Neural progenitor cell (in vitro differentiated cells): ENCODE measurements at regions not wholly inside any gene's neighbourhood (a gene's known extent, or its start where the extent isn't known, plus 50 kb on each side); places are given as distances from the start of the nearest gene placed in this dataset.

Experiments
- DNase-seq: peaks from one replicate; pipeline ENCODE4 v3.0.0-alpha.2; 2016; ENCODE audit warnings: low spot score
- H2AFZ ChIP-seq: fragments of 200-600 bp; sonication (generic); replicated peaks from 2 replicates; pipeline ENCODE4 v1.6.1; 2016; ENCODE audit warnings: antibody characterized with exemption
- H3F3A ChIP-seq: fragments of 200-600 bp; sonication (generic); 2 replicates; pipeline ENCODE4 v1.6.1; 2016; ENCODE audit warnings: antibody characterized with exemption, low read depth
- H3K27ac ChIP-seq: fragments of 200-600 bp; sonication (generic); 2 replicates; pipeline ENCODE4 v1.5.1; 2016; ENCODE audit warnings: mild to moderate bottlenecking
- H3K27me3 ChIP-seq: fragments of 200-600 bp; sonication (generic); 2 replicates; pipeline ENCODE4 v1.6.1; 2016; ENCODE audit warnings: mild to moderate bottlenecking, moderate library complexity
- H3K36me3 ChIP-seq: fragments of 200-600 bp; sonication (generic); 2 replicates; pipeline ENCODE4 v1.5.1; 2016
- H3K4me1 ChIP-seq: fragments of 200-600 bp; sonication (generic); 2 replicates; pipeline ENCODE4 v1.6.1; 2016; ENCODE audit warnings: mixed run types
- H3K4me2 ChIP-seq: fragments of 200-600 bp; sonication (generic); 2 replicates; pipeline ENCODE4 v1.6.1; 2016
- H3K4me3 ChIP-seq: fragments of 200-600 bp; sonication (generic); 2 replicates; pipeline ENCODE4 v1.5.1; 2016
- H3K79me2 ChIP-seq: fragments of 200-600 bp; sonication (generic); 2 replicates; pipeline ENCODE4 v1.6.1; 2016; ENCODE audit warnings: low read depth
- H3K9ac ChIP-seq: fragments of 200-600 bp; sonication (generic); 2 replicates; pipeline ENCODE4 v1.6.1; 2016
- H3K9me3 ChIP-seq: fragments of 200-600 bp; sonication (generic); 2 replicates; pipeline ENCODE4 v1.5.1; 2016; ENCODE audit warnings: low read depth
- H4K20me1 ChIP-seq: fragments of 200-600 bp; sonication (generic); 2 replicates; pipeline ENCODE4 v1.6.1; 2016; ENCODE audit warnings: low read depth
- H3K27ac Mint-ChIP-seq: 3 replicates; pipeline ENCODE4 v1.8.0; 2021; ENCODE audit warnings: mixed read lengths
- H3K27me3 Mint-ChIP-seq: 2 replicates; pipeline ENCODE4 v1.8.0; 2022; ENCODE audit warnings: low read depth, mild to moderate bottlenecking, inconsistent platforms, moderate library complexity, mixed read lengths; ENCODE audit not compliant: insufficient read depth
- H3K36me3 Mint-ChIP-seq: 3 replicates; pipeline ENCODE4 v1.8.0; 2021; ENCODE audit warnings: mixed read lengths
- H3K4me1 Mint-ChIP-seq: 3 replicates; pipeline ENCODE4 v1.8.0; 2021; ENCODE audit warnings: mixed read lengths
- H3K4me3 Mint-ChIP-seq: 3 replicates; pipeline ENCODE4 v1.8.0; 2021; ENCODE audit warnings: mild to moderate bottlenecking, moderate library complexity, mixed read lengths
- H3K9me3 Mint-ChIP-seq: 3 replicates; pipeline ENCODE4 v1.8.0; 2020; ENCODE audit warnings: mixed read lengths
- CTCF ChIP-seq: fragments of 200-600 bp; sonication (generic); IDR thresholded peaks from 2 replicates; pipeline ENCODE4 v1.5.1; 2017; ENCODE audit warnings: antibody characterized with exemption, mild to moderate bottlenecking
- EZH2 ChIP-seq: fragments of 200-600 bp; sonication (generic); IDR thresholded peaks from 2 replicates; pipeline ENCODE4 v1.6.1; 2017; ENCODE audit warnings: antibody characterized with exemption, mild to moderate bottlenecking, moderate library complexity
- EZH2phosphoT487 ChIP-seq: fragments of 200-600 bp; sonication (generic); IDR thresholded peaks from 2 replicates; pipeline ENCODE4 v1.6.1; 2017; ENCODE audit warnings: antibody characterized with exemption

- no peaks in the 10 kb centered on the region for H3K4me1 Mint-ChIP-seq
- H3K9me3 Mint-ChIP-seq, result no peaks in the 10 kb centered on the region
- H3K27ac ChIP-seq, result no peak overlapping the region
- no peak overlapping the region for H3K4me3 Mint-ChIP-seq
- H3K27me3 Mint-ChIP-seq, result peaks cover 11% of the 10 kb centered on the region
- H3K4me1 ChIP-seq, result no peaks in the 10 kb centered on the region
- H3K36me3 ChIP-seq, result no peaks in the 10 kb centered on the region
- H3K9ac ChIP-seq, result no peak overlapping the region
- H3K9me3 ChIP-seq, result no peaks in the 10 kb centered on the region
- peaks cover 67% of the 10 kb centered on the region for H3K27me3 ChIP-seq
- no peaks in the 10 kb centered on the region for H4K20me1 ChIP-seq
- H3K27ac Mint-ChIP-seq, result no peak overlapping the region
- H3K36me3 Mint-ChIP-seq, result no peaks in the 10 kb centered on the region
- DNase-seq, result no peak
- H3K4me2 ChIP-seq, result no peak overlapping the region
- H3K79me2 ChIP-seq, result no peaks in the 10 kb centered on the region
- no peak overlapping the region for H3K4me3 ChIP-seq
- H2AFZ ChIP-seq, result no peak overlapping the region
- TF ChIP-seq EZH2 (no peak), EZH2phosphoT487 (no peak), CTCF (no peak)
- no peaks in the 10 kb centered on the region for H3F3A ChIP-seq
These were observed 359.2 kb downstream of the MTX2 start for GRCh38 chr2:176628438-176628837.

GRCh38 chr2:176633754-176634153, 364.5 kb downstream of the MTX2 start:
- TF ChIP-seq CTCF (no peak), EZH2phosphoT487 (no peak), EZH2 (no peak)
- H2AFZ ChIP-seq, result no peak overlapping the region
- Mint-ChIP-seq H3K4me3 (no peak overlapping the region), H3K36me3 (no peaks in the 10 kb centered on the region), H3K27me3 (peaks cover 19% of the 10 kb centered on the region), H3K9me3 (no peaks in the 10 kb centered on the region), H3K27ac (no peak overlapping the region), H3K4me1 (peaks cover 2% of the 10 kb centered on the region)
- peaks cover 7% of the 10 kb centered on the region for H4K20me1 ChIP-seq
- no peaks in the 10 kb centered on the region for H3K9me3 ChIP-seq
- H3K27ac ChIP-seq, result no peak overlapping the region
- H3K27me3 ChIP-seq, result peaks cover 95% of the 10 kb centered on the region
- H3K9ac ChIP-seq, result no peak overlapping the region
- no peak overlapping the region for H3K4me2 ChIP-seq
- H3K4me3 ChIP-seq, result no peak overlapping the region
- H3K36me3 ChIP-seq, result no peaks in the 10 kb centered on the region
- H3K79me2 ChIP-seq, result no peaks in the 10 kb centered on the region
- H3F3A ChIP-seq, result no peaks in the 10 kb centered on the region
- DNase-seq, result no peak
- no peaks in the 10 kb centered on the region for H3K4me1 ChIP-seq

- Histone ChIP-seq H3K36me3 (no peaks in the 10 kb centered on the region), H3F3A (no peaks in the 10 kb centered on the region), H3K4me3 (no peak overlapping the region), H3K9me3 (no peaks in the 10 kb centered on the region), H3K27me3 (peaks cover 98% of the 10 kb centered on the region), H3K79me2 (no peaks in the 10 kb centered on the region), H3K4me2 (no peak overlapping the region), H2AFZ (no peak overlapping the region), H3K27ac (no peak overlapping the region), H4K20me1 (peaks cover 7% of the 10 kb centered on the region), H3K9ac (no peak overlapping the region), H3K4me1 (no peaks in the 10 kb centered on the region)
- Mint-ChIP-seq H3K9me3 (no peaks in the 10 kb centered on the region), H3K36me3 (no peaks in the 10 kb centered on the region), H3K4me3 (no peak overlapping the region), H3K27ac (no peak overlapping the region), H3K27me3 (peaks cover 28% of the 10 kb centered on the region), H3K4me1 (peaks cover 2% of the 10 kb centered on the region)
- no peak for DNase-seq
- TF ChIP-seq CTCF (no peak), EZH2 (no peak), EZH2phosphoT487 (no peak)
These were observed 367.2 kb downstream of the MTX2 start for GRCh38 chr2:176636401-176636800.

GRCh38 chr2:176637142-176637485, 367.9 kb downstream of the MTX2 start:
- Mint-ChIP-seq H3K36me3 (no peaks in the 10 kb centered on the region), H3K4me1 (peaks cover 2% of the 10 kb centered on the region), H3K27me3 (peaks cover 28% of the 10 kb centered on the region), H3K9me3 (no peaks in the 10 kb centered on the region), H3K4me3 (peak overlapping the region; percentile 79), H3K27ac (no peak overlapping the region)
- H2AFZ ChIP-seq, result peak overlapping the region; percentile 85
- no peak overlapping the region for H3K9ac ChIP-seq
- H4K20me1 ChIP-seq, result peaks cover 7% of the 10 kb centered on the region
- H3K36me3 ChIP-seq, result no peaks in the 10 kb centered on the region
- peak; percentile 50 for DNase-seq
- peak overlapping the region; percentile 84 for H3K4me2 ChIP-seq
- no peak for TF ChIP-seq CTCF
- TF ChIP-seq EZH2, result no peak
- no peak for TF ChIP-seq EZH2phosphoT487
- peaks cover 96% of the 10 kb centered on the region for H3K27me3 ChIP-seq
- no peaks in the 10 kb centered on the region for H3K79me2 ChIP-seq
- no peaks in the 10 kb centered on the region for H3K9me3 ChIP-seq
- peak overlapping the region; percentile 51 for H3K4me3 ChIP-seq
- H3F3A ChIP-seq, result no peaks in the 10 kb centered on the region
- H3K4me1 ChIP-seq, result no peaks in the 10 kb centered on the region
- no peak overlapping the region for H3K27ac ChIP-seq
